Ovary (tissue), 7 donors: ENCODE measurements at regions not wholly inside any gene's neighbourhood (a gene's known extent, or its start where the extent isn't known, plus 50 kb on each side); places are given as distances from the start of the nearest gene placed in this dataset.

Experiments used
- DNase-seq, 5 donors: peaks; one replicate each; pipeline ENCODE4 v3.0.0-alpha.2; 2019 to 2020
- H3K27ac ChIP-seq, 2 donors: fragments of 200-600 bp; one replicate each; pipeline versions ENCODE4 v1.5.1 to v1.8.0; 2019 to 2022
- H3K27me3 ChIP-seq: fragments of 200-600 bp; one replicate; pipeline ENCODE4 v1.8.0; 2022
- H3K36me3 ChIP-seq: fragments of 200-600 bp; sonication (generic); one replicate; pipeline ENCODE4 v1.5.1; 2019
- H3K4me1 ChIP-seq: one replicate; pipeline ENCODE4 v1.8.1; 2013; ENCODE audit warnings: mild to moderate bottlenecking, moderate library complexity; ENCODE audit not compliant: insufficient read depth
- H3K4me3 ChIP-seq: fragments of 200-600 bp; sonication (generic); one replicate; pipeline ENCODE4 v1.5.1; 2017
- H3K9me3 ChIP-seq, 2 donors: fragments of 200-600 bp in 1 of 2; sonication (generic) in 1 of 2; one replicate each; pipeline versions ENCODE4 v1.5.1 to v1.8.1; 2013 to 2019; ENCODE audit warnings: mild to moderate bottlenecking in 1 of 2, moderate library complexity in 1 of 2
- EP300 ChIP-seq: sonication (generic); formaldehyde crosslinking; IDR thresholded peaks from one replicate; pipeline ENCODE4 v1.6.1; 2017; ENCODE audit warnings: antibody characterized with exemption
- POLR2A ChIP-seq: fragments of 450-650 bp; IDR thresholded peaks from one replicate; pipeline ENCODE4 v1.6.1; 2017; ENCODE audit warnings: antibody characterized with exemption, mild to moderate bottlenecking, moderate library complexity
- WGBS, 3 donors: extraction: QIAGEN DNeasy Blood & Tissue Kit in 1 of 3; methylation state at CpG; one replicate each; pipeline versions ENCODE4 v1.1.5 to v1.1.7; 2013 to 2017; 5-methylcytosine and 5-hydroxymethylcytosine counted together
- intact Hi-C, 4 donors: fragments of 100-400 bp; cut with DNase I; formaldehyde crosslinking; loops; one replicate each; pipeline versions ENCODE4 v1.11.0 to v1.15.1; 2022 to 2023
- TF ChIP-seq, protein P1 (sequence below), 3 donors: fragments of 450-650 bp in 2 of 3; fragments of 200-600 bp in 1 of 3; IDR thresholded peaks; one replicate each; pipeline versions ENCODE4 v1.5.1 to v1.8.0; 2016 to 2022; ENCODE audit warnings: antibody characterized with exemption in 3 of 3, mild to moderate bottlenecking in 1 of 3
- donor health status: DM: no; HTN: no; CAD: no; lungs with moderate emphysema.
- donor health status: DM: no; HTN: no; CAD: no.
- donor health status: Bipolar disorder and iron deficiency.
- donor health status: DM: no; HTN: no; CAD: no.
- donor health status: DM: yes; HTN: yes; CAD: no.

DNA sequence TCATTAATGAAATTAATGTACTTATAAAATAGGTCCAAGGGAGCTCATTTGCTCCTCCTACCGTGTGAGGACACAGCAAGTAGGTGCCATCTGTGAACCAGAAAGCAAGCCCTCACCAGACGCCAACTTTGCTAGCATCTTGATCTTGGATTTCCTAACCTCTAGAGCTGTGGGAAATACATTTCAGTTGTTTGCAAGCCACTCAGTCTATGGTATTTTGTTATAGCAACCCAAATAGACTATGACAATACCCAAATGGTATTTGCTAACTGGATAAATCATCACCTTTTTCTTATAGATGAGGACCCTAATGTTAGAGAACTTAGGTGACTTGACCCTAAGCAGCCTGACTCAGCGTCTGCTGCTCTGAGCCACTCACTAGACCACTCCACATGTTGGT is 379.6 kb downstream of the HRH4 start:
- H3K36me3 ChIP-seq: no peaks in the 10 kb centered on the region
- no peaks in the 10 kb centered on the region for H3K4me1 ChIP-seq
- no peaks in the 10 kb centered on the region for H3K27me3 ChIP-seq
- H3K27ac ChIP-seq: no peak overlapping the region
- 90 to 95% (median 93%) methylated on average over 3 of the region's 3 CpGs for WGBS, 3 donors
- TF ChIP-seq POLR2A (no peak), EP300 (no peak)
- TF ChIP-seq, protein P1, sequence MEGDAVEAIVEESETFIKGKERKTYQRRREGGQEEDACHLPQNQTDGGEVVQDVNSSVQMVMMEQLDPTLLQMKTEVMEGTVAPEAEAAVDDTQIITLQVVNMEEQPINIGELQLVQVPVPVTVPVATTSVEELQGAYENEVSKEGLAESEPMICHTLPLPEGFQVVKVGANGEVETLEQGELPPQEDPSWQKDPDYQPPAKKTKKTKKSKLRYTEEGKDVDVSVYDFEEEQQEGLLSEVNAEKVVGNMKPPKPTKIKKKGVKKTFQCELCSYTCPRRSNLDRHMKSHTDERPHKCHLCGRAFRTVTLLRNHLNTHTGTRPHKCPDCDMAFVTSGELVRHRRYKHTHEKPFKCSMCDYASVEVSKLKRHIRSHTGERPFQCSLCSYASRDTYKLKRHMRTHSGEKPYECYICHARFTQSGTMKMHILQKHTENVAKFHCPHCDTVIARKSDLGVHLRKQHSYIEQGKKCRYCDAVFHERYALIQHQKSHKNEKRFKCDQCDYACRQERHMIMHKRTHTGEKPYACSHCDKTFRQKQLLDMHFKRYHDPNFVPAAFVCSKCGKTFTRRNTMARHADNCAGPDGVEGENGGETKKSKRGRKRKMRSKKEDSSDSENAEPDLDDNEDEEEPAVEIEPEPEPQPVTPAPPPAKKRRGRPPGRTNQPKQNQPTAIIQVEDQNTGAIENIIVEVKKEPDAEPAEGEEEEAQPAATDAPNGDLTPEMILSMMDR (IDR thresholded peaks at IDR 0.05): no peak
- no peak for DNase-seq
- no peaks in the 10 kb centered on the region for H3K9me3 ChIP-seq
- intact Hi-C loops: no loop called here
- no peak overlapping the region for H3K4me3 ChIP-seq

DNA sequence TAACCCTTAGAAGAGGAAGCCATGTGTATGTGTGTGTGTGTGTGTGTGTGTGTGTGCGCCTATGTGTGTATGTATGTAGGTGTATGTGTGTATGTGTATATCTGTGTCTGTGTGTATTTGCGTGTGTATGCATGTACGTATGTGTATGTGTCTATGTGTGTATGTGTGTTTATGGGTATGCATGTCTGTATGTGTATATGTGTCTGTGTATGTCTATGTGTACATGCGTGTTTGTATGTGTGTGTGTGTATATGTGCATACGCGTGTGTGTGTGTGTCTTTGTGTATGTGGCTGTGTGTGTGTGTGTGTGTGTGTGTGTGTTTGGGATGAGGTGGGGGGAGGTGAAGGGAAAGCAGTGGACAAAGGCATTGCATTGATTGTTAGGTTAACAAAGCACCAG is 380.2 kb downstream of the HRH4 start:
- no peak for TF ChIP-seq POLR2A
- TF ChIP-seq, protein P1 (IDR thresholded peaks at IDR 0.05): no peak
- TF ChIP-seq EP300: no peak
- H3K36me3 ChIP-seq: no peaks in the 10 kb centered on the region
- no peaks in the 10 kb centered on the region for H3K27me3 ChIP-seq
- no peak overlapping the region for H3K27ac ChIP-seq
- DNase-seq: no peak
- H3K4me1 ChIP-seq: no peaks in the 10 kb centered on the region
- intact Hi-C loops: no loop called here
- no peak overlapping the region for H3K4me3 ChIP-seq
- 78 to 86% (median 85%) methylated on average over 6 of the region's 6 CpGs for WGBS, 3 donors
- no peaks in the 10 kb centered on the region for H3K9me3 ChIP-seq

DNA sequence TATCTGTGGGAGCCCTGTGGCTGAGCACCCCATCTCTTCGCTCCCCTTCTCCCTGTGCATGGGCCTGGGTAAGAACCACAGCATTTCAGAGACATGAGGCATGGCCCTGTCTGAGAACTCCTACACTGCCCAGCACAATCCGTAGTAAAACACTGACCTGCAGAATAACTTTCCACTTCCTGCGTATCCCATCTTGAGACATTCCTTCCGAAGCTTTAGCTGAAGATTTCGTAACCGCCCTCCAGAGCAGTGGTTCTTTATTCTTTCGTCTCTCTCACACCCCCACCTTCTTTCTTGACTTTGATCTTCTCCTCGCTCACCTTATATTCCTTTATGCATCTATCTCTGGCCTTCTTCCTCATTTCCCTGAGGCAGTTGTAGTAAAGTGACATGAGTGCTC is 381.1 kb downstream of the HRH4 start:
- 89 to 91% (median 91%) methylated on average over 8 of the region's 8 CpGs for WGBS, 3 donors
- no peaks in the 10 kb centered on the region for H3K9me3 ChIP-seq
- intact Hi-C loops: no loop called here
- H3K27ac ChIP-seq: no peak overlapping the region
- no peaks in the 10 kb centered on the region for H3K4me1 ChIP-seq
- TF ChIP-seq, protein P1 (IDR thresholded peaks at IDR 0.05): no peak
- TF ChIP-seq POLR2A (no peak), EP300 (no peak)
- no peak for DNase-seq
- H3K27me3 ChIP-seq: no peaks in the 10 kb centered on the region
- no peak overlapping the region for H3K4me3 ChIP-seq
- no peaks in the 10 kb centered on the region for H3K36me3 ChIP-seq

- Histone ChIP-seq H3K27ac (no peak overlapping the region), H3K27me3 (no peaks in the 10 kb centered on the region), H3K4me3 (no peak overlapping the region), H3K4me1 (no peaks in the 10 kb centered on the region), H3K36me3 (no peaks in the 10 kb centered on the region), H3K9me3 (no peaks in the 10 kb centered on the region)
- TF ChIP-seq EP300: no peak
- no peak for TF ChIP-seq POLR2A
- TF ChIP-seq, protein P1 (IDR thresholded peaks at IDR 0.05): no peak
- DNase-seq: no peak
- intact Hi-C loops: no loop called here
- WGBS, 3 donors: 35 to 45% (median 43%) methylated on average over 1 of the region's 1 CpG
Observed at GRCh38 chr18:24843123-24843522, 382.7 kb downstream of the HRH4 start.

DNA sequence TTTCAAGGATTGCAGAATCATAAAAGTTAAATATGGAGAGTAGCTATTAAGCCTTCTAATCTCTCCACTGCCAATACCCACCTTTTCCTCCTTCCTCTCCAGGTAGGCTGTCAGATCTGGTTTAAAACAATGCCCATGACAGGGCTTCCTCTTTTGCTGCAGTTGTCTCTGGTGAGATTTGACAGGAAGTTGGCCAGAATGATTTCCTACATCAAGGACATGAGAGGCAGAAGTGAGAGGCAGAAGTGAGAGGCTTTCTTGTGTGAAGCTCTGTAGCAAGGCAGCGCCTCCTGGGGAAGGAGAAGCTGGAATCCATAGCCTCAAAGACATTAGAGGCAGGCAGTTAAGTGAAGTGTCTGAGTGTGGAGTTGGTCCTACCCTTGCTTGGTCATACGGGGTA is 385.7 kb downstream of the HRH4 start:
- WGBS, 3 donors: 66 to 91% (median 86%) methylated on average over 2 of the region's 2 CpGs

More for the DNA sequence above, 385.7 kb downstream of the HRH4 start:
- TF ChIP-seq EP300 (no peak), POLR2A (no peak)
- TF ChIP-seq, protein P1 (IDR thresholded peaks at IDR 0.05): no peak
- Histone ChIP-seq H3K36me3 (no peaks in the 10 kb centered on the region), H3K4me1 (no peaks in the 10 kb centered on the region), H3K27me3 (no peaks in the 10 kb centered on the region), H3K27ac (no peak overlapping the region), H3K4me3 (no peak overlapping the region), H3K9me3 (no peaks in the 10 kb centered on the region)
- no peak for DNase-seq
- intact Hi-C loops: no loop called here
